ENCODE measurements at regions not wholly inside any gene's neighbourhood (a gene's known extent, or its start where the extent isn't known, plus 50 kb on each side); places are given as distances from the start of the nearest gene placed in this dataset.
"Not testable (repeated sequence)": the region's sequence is repeated elsewhere in the genome, so short reads cannot be mapped to it uniquely, and the experiment has no call there.

- Histone ChIP-seq H3K27me3 (ENCODE audit: control insufficient read depth in 1 of 2, insufficient read depth in 2 of 2, low read length in 2 of 2) (no peaks in the 10 kb centered on the region), H3K4me1 (ENCODE audit: insufficient read depth, low read length) (no peaks in the 10 kb centered on the region), H3K4me3 (ENCODE audit: low read depth in 1 of 2, low read length in 2 of 2) (no peak overlapping the region), H3K27ac (ENCODE audit: low read depth, low read length) (no peak overlapping the region), H3K36me3 (ENCODE audit: insufficient read depth, low read length) (no peaks in the 10 kb centered on the region), H3K9ac (ENCODE audit: low read length) (no peak overlapping the region), H3K9me3 (ENCODE audit: low read length) (no peaks in the 10 kb centered on the region)
Observed at GRCh38 chr2:16203069-16203468, 262.7 kb downstream of the MYCN start.

- Histone ChIP-seq H3K36me3 (ENCODE audit: insufficient read depth, low read length) (no peaks in the 10 kb centered on the region), H3K4me1 (ENCODE audit: insufficient read depth, low read length) (no peaks in the 10 kb centered on the region), H3K9me3 (ENCODE audit: low read length) (no peaks in the 10 kb centered on the region), H3K27ac (ENCODE audit: low read depth, low read length) (no peak overlapping the region), H3K27me3 (ENCODE audit: control insufficient read depth in 1 of 2, insufficient read depth in 2 of 2, low read length in 2 of 2) (no peaks in the 10 kb centered on the region), H3K9ac (ENCODE audit: low read length) (no peak overlapping the region), H3K4me3 (ENCODE audit: low read depth in 1 of 2, low read length in 2 of 2) (no peak overlapping the region)
Observed at GRCh38 chr2:16202266-16203020, 262.1 kb downstream of the MYCN start.

DNA sequence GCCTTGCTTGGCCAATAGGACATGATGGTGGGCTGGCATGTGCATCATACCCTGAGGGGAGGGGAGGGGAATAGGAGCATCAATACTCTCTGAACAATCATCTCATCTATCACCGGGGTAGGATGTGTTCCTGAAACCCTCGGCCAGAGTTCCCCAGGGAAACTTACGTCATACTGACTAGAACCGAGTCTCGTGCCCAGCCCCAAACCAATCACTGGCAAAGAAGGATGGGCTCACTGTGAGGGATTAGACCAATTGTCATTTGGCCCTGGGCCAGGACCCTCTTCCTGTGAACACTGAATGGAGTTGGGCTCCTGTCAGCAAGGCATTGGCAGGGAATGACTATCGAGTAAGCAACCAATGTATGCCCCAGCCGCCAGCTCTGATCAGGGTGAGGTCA lies 261.5 kb downstream of the MYCN start:
- H3K9ac ChIP-seq (ENCODE audit: low read length) = no peak overlapping the region
- no peaks in the 10 kb centered on the region for H3K4me1 ChIP-seq (ENCODE audit: insufficient read depth, low read length)
- H3K36me3 ChIP-seq (ENCODE audit: insufficient read depth, low read length) = no peaks in the 10 kb centered on the region
- H3K4me3 ChIP-seq (ENCODE audit: low read depth in 1 of 2, low read length in 2 of 2) = no peak overlapping the region
- no peaks in the 10 kb centered on the region for H3K27me3 ChIP-seq (ENCODE audit: control insufficient read depth in 1 of 2, insufficient read depth in 2 of 2, low read length in 2 of 2)
- no peaks in the 10 kb centered on the region for H3K9me3 ChIP-seq (ENCODE audit: low read length)
- H3K27ac ChIP-seq (ENCODE audit: low read depth, low read length) = no peak overlapping the region

DNA sequence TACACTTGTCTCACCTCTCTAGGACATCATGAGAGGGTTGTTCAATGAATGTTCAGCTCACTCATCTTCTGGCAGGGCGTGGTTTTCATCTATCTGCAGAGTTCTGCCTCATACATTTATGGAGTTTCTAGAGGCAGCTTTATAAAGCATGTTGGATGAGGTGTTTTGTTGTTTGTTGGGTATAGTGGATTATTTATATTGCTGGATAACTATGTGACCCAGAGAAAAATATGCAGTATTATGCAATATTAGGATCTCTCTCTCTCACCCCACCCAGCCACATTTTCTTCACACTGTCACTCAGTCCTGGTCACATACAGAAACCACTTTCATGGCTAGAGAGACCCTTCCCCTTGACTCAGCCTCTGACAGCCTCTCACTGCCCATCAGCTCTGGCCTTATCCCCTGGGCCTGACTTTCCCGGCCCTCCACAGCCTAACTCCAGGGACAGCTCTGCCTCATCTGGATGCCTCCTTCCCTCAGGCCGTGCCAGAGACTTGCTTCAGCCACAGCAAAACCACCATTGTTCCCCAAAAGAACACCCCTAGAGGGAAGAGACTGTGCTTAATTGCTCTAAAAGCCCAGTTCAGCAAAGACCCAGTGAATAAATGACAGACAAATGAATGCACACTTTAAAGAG lies 260.3 kb downstream of the MYCN start:
- H3K4me1 ChIP-seq (ENCODE audit: insufficient read depth, low read length) = no peaks in the 10 kb centered on the region
- no peak overlapping the region for H3K4me3 ChIP-seq (ENCODE audit: low read depth in 1 of 2, low read length in 2 of 2)
- H3K9ac ChIP-seq (ENCODE audit: low read length) = no peak overlapping the region
- H3K36me3 ChIP-seq (ENCODE audit: insufficient read depth, low read length) = no peaks in the 10 kb centered on the region
- H3K27ac ChIP-seq (ENCODE audit: low read depth, low read length) = no peak overlapping the region
- no peaks in the 10 kb centered on the region for H3K27me3 ChIP-seq (ENCODE audit: control insufficient read depth in 1 of 2, insufficient read depth in 2 of 2, low read length in 2 of 2)
- H3K9me3 ChIP-seq (ENCODE audit: low read length) = no peaks in the 10 kb centered on the region

- H3K27ac ChIP-seq (ENCODE audit: low read depth, low read length) = no peak overlapping the region
- H3K9me3 ChIP-seq (ENCODE audit: low read length) = no peaks in the 10 kb centered on the region
- H3K9ac ChIP-seq (ENCODE audit: low read length) = no peak overlapping the region
- H3K4me1 ChIP-seq (ENCODE audit: insufficient read depth, low read length) = no peaks in the 10 kb centered on the region
- no peaks in the 10 kb centered on the region for H3K27me3 ChIP-seq (ENCODE audit: control insufficient read depth in 1 of 2, insufficient read depth in 2 of 2, low read length in 2 of 2)
- no peak overlapping the region for H3K4me3 ChIP-seq (ENCODE audit: low read depth in 1 of 2, low read length in 2 of 2)
- no peaks in the 10 kb centered on the region for H3K36me3 ChIP-seq (ENCODE audit: insufficient read depth, low read length)
Observed at GRCh38 chr2:16199882-16200553, 259.7 kb downstream of the MYCN start.

DNA sequence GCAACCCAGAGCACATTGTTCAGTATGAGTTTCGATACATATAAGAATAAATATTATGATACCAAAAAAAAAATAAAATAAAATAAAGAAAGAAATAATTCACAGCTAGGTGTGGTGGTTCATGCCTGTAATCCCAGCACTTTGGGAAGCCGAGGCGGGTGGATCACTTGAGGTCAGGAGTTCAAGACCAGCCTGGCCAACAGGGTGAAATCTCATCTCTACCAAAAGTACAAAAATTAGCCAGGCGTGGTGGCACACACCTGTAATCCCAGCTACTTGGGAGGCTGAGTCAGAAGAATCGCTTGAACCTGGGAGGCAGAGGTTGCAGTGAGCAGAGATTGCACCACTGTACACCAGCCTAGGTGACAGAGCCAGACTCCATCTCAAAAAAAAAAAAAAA lies 258.9 kb downstream of the MYCN start:
- not testable (repeated sequence) for H3K9me3 ChIP-seq (ENCODE audit: low read length); H3K4me3 ChIP-seq (ENCODE audit: low read depth in 1 of 2, low read length in 2 of 2); H3K36me3 ChIP-seq (ENCODE audit: insufficient read depth, low read length); H3K27me3 ChIP-seq (ENCODE audit: control insufficient read depth in 1 of 2, insufficient read depth in 2 of 2, low read length in 2 of 2); H3K27ac ChIP-seq (ENCODE audit: low read depth, low read length); H3K4me1 ChIP-seq (ENCODE audit: insufficient read depth, low read length); H3K9ac ChIP-seq (ENCODE audit: low read length)

DNA sequence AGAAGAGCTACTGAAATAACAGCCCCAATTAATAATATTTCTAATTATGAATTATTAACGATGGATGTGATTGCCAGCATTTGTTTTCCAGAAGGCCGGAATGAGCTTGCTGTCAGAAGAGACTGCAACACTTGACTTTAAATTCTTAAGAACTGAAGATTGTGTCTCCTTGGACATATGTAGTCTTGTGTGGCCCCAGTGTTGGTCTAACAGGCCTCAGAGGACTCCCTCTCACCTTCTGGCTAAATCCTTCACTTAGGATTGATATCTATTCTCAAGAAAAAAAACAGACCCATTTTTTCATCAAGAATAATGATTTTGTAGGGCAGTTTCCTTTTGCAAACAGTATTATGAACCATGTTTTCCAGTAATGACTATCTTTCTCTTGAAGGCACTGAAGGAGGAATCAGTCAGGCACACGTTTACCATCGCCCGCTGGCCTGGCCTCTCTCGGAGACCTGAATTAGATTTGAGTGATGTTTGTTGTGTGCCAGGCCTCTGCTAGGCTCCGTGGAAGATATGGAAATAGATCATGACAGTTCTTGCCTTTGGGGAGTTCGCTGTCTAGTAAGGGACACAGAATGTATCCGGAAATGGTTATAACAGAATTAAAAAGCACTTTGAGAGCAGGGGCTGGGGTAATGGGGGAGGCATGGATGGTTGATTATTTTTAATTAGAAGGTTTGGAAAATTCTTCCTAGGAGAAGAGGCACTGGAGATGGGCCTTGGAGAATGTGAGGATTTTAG lies 258.0 kb downstream of the MYCN start:
- Histone ChIP-seq H3K9ac (ENCODE audit: low read length) (no peak overlapping the region), H3K36me3 (ENCODE audit: insufficient read depth, low read length) (no peaks in the 10 kb centered on the region), H3K27me3 (ENCODE audit: control insufficient read depth in 1 of 2, insufficient read depth in 2 of 2, low read length in 2 of 2) (no peaks in the 10 kb centered on the region), H3K9me3 (ENCODE audit: low read length) (no peaks in the 10 kb centered on the region), H3K4me1 (ENCODE audit: insufficient read depth, low read length) (no peaks in the 10 kb centered on the region), H3K4me3 (ENCODE audit: low read depth in 1 of 2, low read length in 2 of 2) (no peak overlapping the region), H3K27ac (ENCODE audit: low read depth, low read length) (no peak overlapping the region)

DNA sequence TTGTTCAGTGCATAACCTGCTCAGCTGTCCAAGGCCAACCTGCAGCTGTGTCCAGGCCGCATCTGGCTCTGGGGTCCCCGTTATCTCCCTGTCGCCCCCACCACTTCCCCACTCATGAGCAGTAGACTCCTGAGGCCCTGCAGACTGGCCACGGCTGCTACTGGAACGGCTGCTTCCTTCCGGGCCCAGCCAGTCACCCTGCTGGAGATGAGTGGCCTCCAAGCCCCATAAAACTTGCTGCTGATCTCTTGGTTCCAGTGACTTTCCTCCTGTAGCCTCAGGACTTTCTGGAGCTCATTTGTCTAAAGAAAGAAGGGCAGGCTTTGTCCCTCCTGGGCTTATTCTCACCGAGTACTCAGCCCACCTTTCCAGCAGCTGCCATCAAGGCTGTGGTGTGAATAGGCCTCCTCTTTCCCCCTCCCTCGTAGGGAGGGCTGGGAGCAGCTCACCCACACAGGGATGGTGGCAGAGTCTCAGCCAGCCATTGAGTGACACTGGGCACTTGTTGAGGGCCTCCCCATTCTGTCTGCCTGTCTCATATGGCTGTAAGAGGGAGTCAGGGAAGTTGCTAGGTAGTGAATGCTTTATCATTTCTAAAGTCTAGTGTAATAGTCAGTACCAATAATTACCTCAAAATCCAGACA lies 257.3 kb downstream of the MYCN start:
- no peaks in the 10 kb centered on the region for H3K27me3 ChIP-seq (ENCODE audit: control insufficient read depth in 1 of 2, insufficient read depth in 2 of 2, low read length in 2 of 2)
- H3K27ac ChIP-seq (ENCODE audit: low read depth, low read length) = no peak overlapping the region
- no peaks in the 10 kb centered on the region for H3K9me3 ChIP-seq (ENCODE audit: low read length)
- no peak overlapping the region for H3K9ac ChIP-seq (ENCODE audit: low read length)
- no peak overlapping the region for H3K4me3 ChIP-seq (ENCODE audit: low read depth in 1 of 2, low read length in 2 of 2)
- no peaks in the 10 kb centered on the region for H3K4me1 ChIP-seq (ENCODE audit: insufficient read depth, low read length)
- H3K36me3 ChIP-seq (ENCODE audit: insufficient read depth, low read length) = no peaks in the 10 kb centered on the region

DNA sequence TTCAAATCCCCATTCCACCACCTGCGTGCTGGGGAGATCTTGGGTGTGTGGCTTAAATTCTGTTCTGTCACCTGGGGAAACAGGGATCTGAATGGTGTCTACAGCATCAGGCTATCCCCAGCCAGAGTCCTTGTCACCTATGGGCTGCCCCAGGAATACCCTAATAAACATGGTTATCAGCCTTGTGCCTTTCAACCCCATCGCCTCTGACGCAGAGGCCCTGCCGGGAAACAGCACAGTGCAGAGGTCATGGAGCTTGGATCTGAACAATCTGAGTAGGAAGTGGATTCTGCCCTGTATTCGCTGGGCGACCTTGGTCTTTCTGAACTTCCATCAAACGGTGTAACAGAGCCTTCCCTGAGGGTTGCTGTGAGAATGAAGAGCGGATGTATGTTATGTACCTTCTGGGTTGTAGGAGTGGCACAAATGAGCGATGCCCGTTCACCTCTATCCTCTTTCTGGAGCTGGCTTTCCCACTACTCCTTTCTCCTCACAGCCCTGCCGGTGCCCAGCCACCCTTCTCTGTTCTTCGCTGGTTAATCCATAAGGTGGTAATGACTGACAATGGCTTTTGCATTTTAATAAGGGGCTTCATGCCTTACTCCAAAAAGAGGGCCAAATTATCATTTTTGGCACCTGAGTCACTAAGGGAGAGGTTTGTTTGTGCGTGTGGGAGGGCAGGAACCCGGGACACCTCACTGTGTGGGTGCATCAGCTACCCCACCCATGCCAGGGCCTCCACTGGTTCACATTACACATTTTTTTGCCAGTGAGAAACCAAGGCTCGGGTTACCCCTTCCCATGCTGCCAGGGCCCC lies 256.5 kb downstream of the MYCN start:
- H3K9ac ChIP-seq (ENCODE audit: low read length) = no peak overlapping the region
- no peak overlapping the region for H3K4me3 ChIP-seq (ENCODE audit: low read depth in 1 of 2, low read length in 2 of 2)
- H3K27ac ChIP-seq (ENCODE audit: low read depth, low read length) = no peak overlapping the region
- no peaks in the 10 kb centered on the region for H3K4me1 ChIP-seq (ENCODE audit: insufficient read depth, low read length)
- no peaks in the 10 kb centered on the region for H3K9me3 ChIP-seq (ENCODE audit: low read length)
- no peaks in the 10 kb centered on the region for H3K27me3 ChIP-seq (ENCODE audit: control insufficient read depth in 1 of 2, insufficient read depth in 2 of 2, low read length in 2 of 2)
- H3K36me3 ChIP-seq (ENCODE audit: insufficient read depth, low read length) = no peaks in the 10 kb centered on the region

DNA sequence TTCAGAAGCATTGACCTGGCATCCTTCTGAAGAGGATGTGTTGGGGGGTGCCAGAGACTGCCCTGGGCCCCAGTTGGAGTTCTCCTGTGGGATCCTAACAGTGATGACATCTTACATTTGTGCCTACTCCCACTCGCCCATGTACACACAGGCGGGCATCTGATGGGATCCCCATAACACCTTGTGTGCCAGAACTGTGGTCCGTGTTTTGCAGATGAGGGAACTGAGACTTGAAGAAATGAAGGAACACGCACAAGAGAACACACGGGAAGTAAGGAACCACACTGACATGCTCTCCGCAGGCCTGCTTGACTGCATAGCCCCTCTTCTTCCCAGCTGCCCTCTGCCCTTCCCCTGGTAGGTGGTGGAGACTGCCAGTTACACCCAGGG lies 255.3 kb downstream of the MYCN start:
- Histone ChIP-seq H3K27me3 (ENCODE audit: control insufficient read depth in 1 of 2, insufficient read depth in 2 of 2, low read length in 2 of 2) (no peaks in the 10 kb centered on the region), H3K9me3 (ENCODE audit: low read length) (no peaks in the 10 kb centered on the region), H3K36me3 (ENCODE audit: insufficient read depth, low read length) (no peaks in the 10 kb centered on the region), H3K27ac (ENCODE audit: low read depth, low read length) (no peak overlapping the region), H3K9ac (ENCODE audit: low read length) (no peak overlapping the region), H3K4me1 (ENCODE audit: insufficient read depth, low read length) (no peaks in the 10 kb centered on the region), H3K4me3 (ENCODE audit: low read depth in 1 of 2, low read length in 2 of 2) (no peak overlapping the region)
